K562 (cell line): ENCODE measurements at regions not wholly inside any gene's neighbourhood (a gene's known extent, or its start where the extent isn't known, plus 50 kb on each side); places are given as distances from the start of the nearest gene placed in this dataset.

Source experiments
- ATAC-seq: fragments of 200-7000 bp; cut with Tn5 transposase; 3 replicates; pipeline ENCODE4 v1.9.1; 2020; ENCODE audit warnings: moderate library complexity
- BruUV-seq: library from RNA; stranded (reverse); fragments of 400-500 nt; replicated peaks from 2 replicates; lab custom pipeline; 2021; lab: Mats Ljungman, UMichigan
- CTCF ChIA-PET: fragments of 300-600 bp; formaldehyde crosslinking; extraction: SDS; loops from one replicate; lab custom pipeline; 2021; ENCODE audit warnings: low intra/inter-chr PET ratio; lab: Yijun Ruan, JAX
- POLR2A ChIA-PET: fragments of 300-600, 350-650 bp; sonication (Branson Sonifier 250); formaldehyde crosslinking; extraction: SDS; loops from one replicate; lab custom pipeline; 2021; ENCODE audit warnings: antibody characterized with exemption, inconsistent platforms; lab: Yijun Ruan, JAX
- DNase-seq, 4 experiments: peaks; one replicate each; pipeline versions ENCODE4 v3.0.0 to v3.0.0-alpha.2; 2011 to 2018; ENCODE audit warnings: low spot score in 3 of 4, mixed read lengths in 3 of 4; ENCODE audit errors: extremely low read depth in 1 of 4
- FAIRE-seq: peaks from 2 replicates; lab custom pipeline; 2011; peaks lifted over from hg19 to GRCh38; lab: Jason Lieb, UNC
- H2AFZ ChIP-seq: 2 replicates; pipeline ENCODE4 v1.6.0; 2011; ENCODE audit warnings: low read depth, low read length, control low read depth, inconsistent platforms
- H3K27ac ChIP-seq: fragments of 200-600 bp; 3 replicates; pipeline ENCODE4 v1.8.0; 2011; ENCODE audit warnings: low read depth, mild to moderate bottlenecking, control low read depth, inconsistent platforms, low read length, moderate library complexity, mixed read lengths; ENCODE audit errors: extremely low read depth
- H3K27me3 ChIP-seq, 2 experiments: fragments of 300-600 bp in 1 of 2; 2 replicates in 1 of 2; 3 replicates in 1 of 2; pipeline versions ENCODE4 v1.6.0 to v1.8.0; 2011; ENCODE audit warnings: inconsistent platforms in 2 of 2, low read length in 2 of 2, mild to moderate bottlenecking in 1 of 2, mixed read lengths in 1 of 2, moderate library complexity in 1 of 2; ENCODE audit not compliant: control insufficient read depth in 2 of 2, insufficient read depth in 2 of 2
- H3K36me3 ChIP-seq: fragments of 300-600 bp; 3 replicates; pipeline ENCODE4 v1.8.0; 2011; ENCODE audit warnings: mild to moderate bottlenecking, low read length, inconsistent platforms; ENCODE audit not compliant: control insufficient read depth, insufficient read depth
- H3K4me1 ChIP-seq, 2 experiments: fragments of 200-600 bp in 1 of 2; replicated peaks in 1 of 2; 2 replicates in 1 of 2; 3 replicates in 1 of 2; pipeline versions ENCODE4 v1.5.1 to v1.8.0; 2011; ENCODE audit warnings: inconsistent platforms in 2 of 2, low read length in 2 of 2, mild to moderate bottlenecking in 1 of 2, mixed read lengths in 1 of 2, moderate library complexity in 1 of 2; ENCODE audit not compliant: control insufficient read depth in 2 of 2, insufficient read depth in 2 of 2
- H3K4me2 ChIP-seq: 2 replicates; pipeline ENCODE4 v1.6.1; 2011; ENCODE audit warnings: low read length, control low read depth, inconsistent platforms, mixed read lengths; ENCODE audit not compliant: insufficient read depth
- H3K4me3 ChIP-seq: fragments of 200-600 bp; sonication (generic), shearing (Covaris generic); 2 replicates; pipeline ENCODE4 v1.5.1; 2016; ENCODE audit warnings: control low read depth, inconsistent platforms
- H3K79me2 ChIP-seq: fragments of 200-600 bp; 3 replicates; pipeline ENCODE4 v1.8.0; 2011; ENCODE audit warnings: low read length, inconsistent platforms; ENCODE audit not compliant: control insufficient read depth, insufficient read depth
- H3K9ac ChIP-seq, 2 experiments: 2 replicates each; pipeline versions ENCODE4 v1.6.0 to v1.6.1; 2011; ENCODE audit warnings: low read depth in 2 of 2, low read length in 2 of 2, control low read depth in 1 of 2, inconsistent platforms in 1 of 2, mild to moderate bottlenecking in 1 of 2, mixed read lengths in 1 of 2; ENCODE audit not compliant: insufficient read depth in 1 of 2
- H3K9me1 ChIP-seq: one replicate; pipeline ENCODE4 v1.6.0; 2011; ENCODE audit warnings: inconsistent platforms, mild to moderate bottlenecking, low read length, moderate library complexity; ENCODE audit not compliant: control insufficient read depth, insufficient read depth
- H3K9me3 ChIP-seq: replicated peaks from 2 replicates; pipeline ENCODE4 v1.5.1; 2011; ENCODE audit warnings: low read depth, low read length, inconsistent platforms; ENCODE audit not compliant: control insufficient read depth, insufficient read depth
- H4K20me1 ChIP-seq: replicated peaks from 2 replicates; pipeline ENCODE4 v1.6.1; 2011; ENCODE audit warnings: low read length, inconsistent platforms, mixed read lengths; ENCODE audit not compliant: control insufficient read depth, insufficient read depth
- RAD21 ChIP-seq, 2 experiments: fragments of 250-450 bp in 1 of 2; fragments of 450-650 bp in 1 of 2; sonication (Bioruptor Pico) in 1 of 2; formaldehyde crosslinking in 1 of 2; IDR thresholded peaks in 1 of 2; conservative IDR thresholded peaks in 1 of 2; 2 replicates each; pipeline versions ENCODE4 v1.4.0 to v1.8.0; 2020 to 2022; ENCODE audit warnings: mild to moderate bottlenecking in 2 of 2, moderate library complexity in 1 of 2
- SMC3 ChIP-seq: conservative IDR thresholded peaks from 2 replicates; pipeline ENCODE4 v1.6.1; 2011; ENCODE audit warnings: low read depth, low read length, improper control_type of control experiment; ENCODE audit not compliant: insufficient read depth
- WGBS: fragments of 100-300 bp; shearing (Covaris generic); methylation state at CpG from one replicate; pipeline ENCODE4 v1.1.6; 2016; ENCODE audit warnings: low coverage, mixed read lengths; ENCODE audit not compliant: insufficient coverage; ENCODE audit errors: missing lambda C conversion rate; 5-methylcytosine and 5-hydroxymethylcytosine counted together
- in situ Hi-C: fragments of 300-500 bp; cut with MboI; formaldehyde crosslinking; loops from 4 replicates; pipeline ENCODE4 v1.15.0; 2018; ENCODE audit warnings: inconsistent platforms, mixed read lengths
- intact Hi-C: fragments of 100-400 bp; cut with micrococcal nuclease; formaldehyde crosslinking; loops from 2 replicates; pipeline ENCODE4 v1.14.2; 2022
- TF ChIP-seq, protein P1 (sequence below), 3 experiments: IDR thresholded peaks in 2 of 3; conservative IDR thresholded peaks in 1 of 3; 2 replicates each; pipeline ENCODE4 v1.5.1; 2011 to 2012; ENCODE audit warnings: low read length in 3 of 3, mild to moderate bottlenecking in 3 of 3, control low read depth in 2 of 3, improper control_type of control experiment in 1 of 3, inconsistent platforms in 1 of 3, low read depth in 1 of 3, mixed read lengths in 1 of 3, moderate library complexity in 1 of 3; ENCODE audit not compliant: insufficient read depth in 2 of 3
- TF ChIP-seq, protein P2 (sequence below): fragments of 450-650 bp; IDR thresholded peaks from 2 replicates; pipeline ENCODE4 v1.6.1; 2016; ENCODE audit warnings: low read depth
- TF ChIP-seq, protein P3 (sequence below), 2 experiments: fragments of 200-800 bp in 1 of 2; sonication (Bioruptor generic) in 1 of 2; sonication (generic) in 1 of 2; formaldehyde crosslinking in 1 of 2; IDR thresholded peaks in 1 of 2; conservative IDR thresholded peaks in 1 of 2; 2 replicates each; pipeline versions ENCODE4 v1.5.0 to v1.6.1; 2016 to 2020; ENCODE audit warnings: missing compliant biosample characterization in 1 of 2, missing genetic modification characterization in 1 of 2, missing genetic modification reagents in 1 of 2

DNA sequence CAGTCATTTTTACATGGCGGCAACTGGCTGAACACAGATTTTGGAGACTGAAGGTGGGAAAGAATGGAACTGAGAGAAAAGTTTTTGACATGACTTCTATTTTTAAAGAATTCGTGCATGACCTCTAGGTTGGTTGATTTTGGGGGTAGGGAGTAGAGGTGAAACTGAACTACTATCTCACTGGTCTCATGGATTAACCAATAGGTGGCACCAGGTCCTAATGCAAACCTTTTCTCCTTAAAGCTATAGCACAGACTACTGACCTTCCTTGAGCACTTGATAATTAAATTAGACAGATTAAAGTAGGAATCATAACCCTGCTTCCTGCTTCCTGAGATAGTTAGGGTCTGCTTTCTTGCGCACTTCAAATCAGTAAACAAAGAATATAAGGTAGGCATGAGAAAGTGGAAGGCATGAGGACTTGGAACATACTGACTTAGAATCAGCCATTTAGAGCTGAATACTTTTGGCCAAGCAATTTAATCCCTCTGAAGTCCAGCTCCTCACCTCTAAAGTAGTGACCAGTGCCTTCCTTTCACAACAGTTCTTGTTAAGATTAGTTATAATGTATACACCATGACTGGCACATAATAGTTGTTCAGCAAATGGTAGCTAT lies 206.0 kb downstream of the CENPF start:
- intact Hi-C loops: loop anchor here (5.0 to 10.0 kb wide), 2 partner anchors 336 to 718 kb away; no protein-coding TSS in a partner anchor
- H3K9ac ChIP-seq: no peak overlapping the region
- no peaks in the 10 kb centered on the region for H3K9me1 ChIP-seq
- FAIRE-seq (no peak), DNase-seq (peak in 1 of 4 experiments; percentile 12), ATAC-seq (peak; percentile 67; the same call in 1 of the 3 replicates)
- H3K4me1 ChIP-seq: no peaks in the 10 kb centered on the region
- WGBS: 12% methylated on average over 3 of the region's 3 CpGs
- H3K79me2 ChIP-seq: no peaks in the 10 kb centered on the region
- H3K4me2 ChIP-seq: no peak overlapping the region
- no peaks in the 10 kb centered on the region for H3K36me3 ChIP-seq
- ChIA-PET POLR2A (no interaction called here), CTCF (no interaction called here)
- no peak overlapping the region for H3K27ac ChIP-seq
- no peaks in the 10 kb centered on the region for H4K20me1 ChIP-seq
- TF ChIP-seq SMC3 (0 out of 2 replicates have a peak, but pooled peaks have one; percentile 5), RAD21 (CRISPR knock-in tag; conservative IDR thresholded peaks at IDR 0.05 in 1 of 2, IDR thresholded peaks at IDR 0.05 in 1 of 2) (peak; percentile 26 to 39; a peak in 3 of 4 replicates)
- TF ChIP-seq, protein P1, sequence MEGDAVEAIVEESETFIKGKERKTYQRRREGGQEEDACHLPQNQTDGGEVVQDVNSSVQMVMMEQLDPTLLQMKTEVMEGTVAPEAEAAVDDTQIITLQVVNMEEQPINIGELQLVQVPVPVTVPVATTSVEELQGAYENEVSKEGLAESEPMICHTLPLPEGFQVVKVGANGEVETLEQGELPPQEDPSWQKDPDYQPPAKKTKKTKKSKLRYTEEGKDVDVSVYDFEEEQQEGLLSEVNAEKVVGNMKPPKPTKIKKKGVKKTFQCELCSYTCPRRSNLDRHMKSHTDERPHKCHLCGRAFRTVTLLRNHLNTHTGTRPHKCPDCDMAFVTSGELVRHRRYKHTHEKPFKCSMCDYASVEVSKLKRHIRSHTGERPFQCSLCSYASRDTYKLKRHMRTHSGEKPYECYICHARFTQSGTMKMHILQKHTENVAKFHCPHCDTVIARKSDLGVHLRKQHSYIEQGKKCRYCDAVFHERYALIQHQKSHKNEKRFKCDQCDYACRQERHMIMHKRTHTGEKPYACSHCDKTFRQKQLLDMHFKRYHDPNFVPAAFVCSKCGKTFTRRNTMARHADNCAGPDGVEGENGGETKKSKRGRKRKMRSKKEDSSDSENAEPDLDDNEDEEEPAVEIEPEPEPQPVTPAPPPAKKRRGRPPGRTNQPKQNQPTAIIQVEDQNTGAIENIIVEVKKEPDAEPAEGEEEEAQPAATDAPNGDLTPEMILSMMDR (IDR thresholded peaks at IDR 0.05 in 2 of 3, conservative IDR thresholded peaks at IDR 0.05 in 1 of 3; ENCODE audit: insufficient read depth in 2 of 3, low read depth in 1 of 3, low read length in 3 of 3): peak in 1 of 3 experiments; percentile 39; a peak in 2 of 6 replicates
- TF ChIP-seq, protein P2, sequence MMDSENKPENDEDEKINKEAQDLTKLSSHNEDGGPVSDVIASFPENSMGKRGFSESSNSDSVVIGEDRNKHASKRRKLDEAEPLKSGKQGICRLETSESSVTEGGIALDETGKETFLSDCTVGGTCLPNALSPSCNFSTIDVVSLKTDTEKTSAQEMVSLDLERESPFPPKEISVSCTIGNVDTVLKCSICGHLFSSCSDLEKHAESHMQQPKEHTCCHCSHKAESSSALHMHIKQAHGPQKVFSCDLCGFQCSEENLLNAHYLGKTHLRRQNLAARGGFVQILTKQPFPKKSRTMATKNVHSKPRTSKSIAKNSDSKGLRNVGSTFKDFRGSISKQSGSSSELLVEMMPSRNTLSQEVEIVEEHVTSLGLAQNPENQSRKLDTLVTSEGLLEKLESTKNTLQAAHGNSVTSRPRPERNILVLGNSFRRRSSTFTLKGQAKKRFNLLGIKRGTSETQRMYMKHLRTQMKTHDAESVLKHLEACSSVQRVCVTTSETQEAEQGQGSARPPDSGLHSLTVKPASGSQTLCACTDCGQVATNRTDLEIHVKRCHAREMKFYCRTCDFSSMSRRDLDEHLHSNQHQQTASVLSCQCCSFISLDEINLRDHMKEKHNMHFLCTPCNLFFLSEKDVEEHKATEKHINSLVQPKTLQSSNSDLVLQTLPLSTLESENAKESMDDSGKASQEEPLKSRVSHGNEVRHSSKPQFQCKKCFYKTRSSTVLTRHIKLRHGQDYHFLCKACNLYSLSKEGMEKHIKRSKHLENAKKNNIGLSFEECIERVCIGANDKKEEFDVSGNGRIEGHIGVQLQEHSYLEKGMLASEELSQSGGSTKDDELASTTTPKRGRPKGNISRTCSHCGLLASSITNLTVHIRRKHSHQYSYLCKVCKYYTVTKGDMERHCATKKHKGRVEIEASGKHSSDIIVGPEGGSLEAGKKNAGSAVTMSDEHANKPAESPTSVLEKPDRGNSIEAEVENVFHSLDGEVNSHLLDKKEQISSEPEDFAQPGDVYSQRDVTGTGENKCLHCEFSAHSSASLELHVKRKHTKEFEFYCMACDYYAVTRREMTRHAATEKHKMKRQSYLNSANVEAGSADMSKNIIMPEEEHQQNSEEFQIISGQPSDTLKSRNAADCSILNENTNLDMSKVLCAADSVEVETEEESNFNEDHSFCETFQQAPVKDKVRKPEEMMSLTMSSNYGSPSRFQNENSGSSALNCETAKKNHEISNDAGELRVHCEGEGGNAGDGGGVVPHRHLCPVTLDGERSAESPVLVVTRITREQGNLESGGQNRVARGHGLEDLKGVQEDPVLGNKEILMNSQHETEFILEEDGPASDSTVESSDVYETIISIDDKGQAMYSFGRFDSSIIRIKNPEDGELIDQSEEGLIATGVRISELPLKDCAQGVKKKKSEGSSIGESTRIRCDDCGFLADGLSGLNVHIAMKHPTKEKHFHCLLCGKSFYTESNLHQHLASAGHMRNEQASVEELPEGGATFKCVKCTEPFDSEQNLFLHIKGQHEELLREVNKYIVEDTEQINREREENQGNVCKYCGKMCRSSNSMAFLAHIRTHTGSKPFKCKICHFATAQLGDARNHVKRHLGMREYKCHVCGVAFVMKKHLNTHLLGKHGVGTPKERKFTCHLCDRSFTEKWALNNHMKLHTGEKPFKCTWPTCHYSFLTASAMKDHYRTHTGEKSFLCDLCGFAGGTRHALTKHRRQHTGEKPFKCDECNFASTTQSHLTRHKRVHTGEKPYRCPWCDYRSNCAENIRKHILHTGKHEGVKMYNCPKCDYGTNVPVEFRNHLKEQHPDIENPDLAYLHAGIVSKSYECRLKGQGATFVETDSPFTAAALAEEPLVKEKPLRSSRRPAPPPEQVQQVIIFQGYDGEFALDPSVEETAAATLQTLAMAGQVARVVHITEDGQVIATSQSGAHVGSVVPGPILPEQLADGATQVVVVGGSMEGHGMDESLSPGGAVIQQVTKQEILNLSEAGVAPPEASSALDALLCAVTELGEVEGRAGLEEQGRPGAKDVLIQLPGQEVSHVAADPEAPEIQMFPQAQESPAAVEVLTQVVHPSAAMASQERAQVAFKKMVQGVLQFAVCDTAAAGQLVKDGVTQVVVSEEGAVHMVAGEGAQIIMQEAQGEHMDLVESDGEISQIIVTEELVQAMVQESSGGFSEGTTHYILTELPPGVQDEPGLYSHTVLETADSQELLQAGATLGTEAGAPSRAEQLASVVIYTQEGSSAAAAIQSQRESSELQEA: no peak
- TF ChIP-seq, protein P3, sequence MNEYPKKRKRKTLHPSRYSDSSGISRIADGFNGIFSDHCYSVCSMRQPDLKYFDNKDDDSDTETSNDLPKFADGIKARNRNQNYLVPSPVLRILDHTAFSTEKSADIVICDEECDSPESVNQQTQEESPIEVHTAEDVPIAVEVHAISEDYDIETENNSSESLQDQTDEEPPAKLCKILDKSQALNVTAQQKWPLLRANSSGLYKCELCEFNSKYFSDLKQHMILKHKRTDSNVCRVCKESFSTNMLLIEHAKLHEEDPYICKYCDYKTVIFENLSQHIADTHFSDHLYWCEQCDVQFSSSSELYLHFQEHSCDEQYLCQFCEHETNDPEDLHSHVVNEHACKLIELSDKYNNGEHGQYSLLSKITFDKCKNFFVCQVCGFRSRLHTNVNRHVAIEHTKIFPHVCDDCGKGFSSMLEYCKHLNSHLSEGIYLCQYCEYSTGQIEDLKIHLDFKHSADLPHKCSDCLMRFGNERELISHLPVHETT (CRISPR knock-in tag; conservative IDR thresholded peaks at IDR 0.05 in 1 of 2, IDR thresholded peaks at IDR 0.05 in 1 of 2): no peak
- H2AFZ ChIP-seq: no peak overlapping the region
- no peaks in the 10 kb centered on the region for H3K27me3 ChIP-seq
- BruUV-seq: no TSS peak
- no peaks in the 10 kb centered on the region for H3K9me3 ChIP-seq
- in situ Hi-C loops: no loop called here
- H3K4me3 ChIP-seq: no peak overlapping the region
